HCT116 (cell line): ENCODE measurements at regions not wholly inside any gene's neighbourhood (a gene's known extent, or its start where the extent isn't known, plus 50 kb on each side); places are given as distances from the start of the nearest gene placed in this dataset.

Source experiments
- ATAC-seq: fragments of 200-7000 bp; cut with Tn5 transposase; 2 replicates; pipeline ENCODE4 v1.9.1; 2020; ENCODE audit warnings: mild to moderate bottlenecking, moderate library complexity
- BruUV-seq: library from RNA; stranded (reverse); fragments of 400-500 nt; replicated peaks from 2 replicates; lab custom pipeline; 2021; lab: Mats Ljungman, UMichigan
- CTCF ChIA-PET: fragments of 300-600 bp; sonication (Branson Sonifier 250); formaldehyde crosslinking; loops from one replicate; lab custom pipeline; 2021; ENCODE audit warnings: antibody characterized with exemption; lab: Charles Lee
- POLR2A ChIA-PET: fragments of 300-600, 350-600 bp; sonication (Branson Sonifier 250); formaldehyde crosslinking; loops from one replicate; lab custom pipeline; 2021; ENCODE audit warnings: antibody characterized with exemption; lab: Charles Lee
- RAD21 ChIA-PET, 2 experiments: fragments of 300-600 bp; sonication (Branson Sonifier 250); formaldehyde crosslinking; loops; one replicate each; lab custom pipeline; 2023; ENCODE audit warnings: low total read pairs in 2 of 2; ENCODE audit not compliant: uncharacterized antibody in 2 of 2, unreplicated experiment in 2 of 2, low non-redundant PET in 1 of 2; lab: Charles Lee
- DNase-seq: peaks from one replicate; pipeline ENCODE4 v3.0.0-alpha.2; 2010; ENCODE audit warnings: low read depth, low spot score
- H2AFZ ChIP-seq: fragments of 200-600 bp; shearing (Covaris generic), sonication (generic); 2 replicates; pipeline ENCODE4 v1.6.1; 2017; ENCODE audit warnings: low read depth, mixed run types, mixed read lengths, antibody characterized with exemption, low read length; ENCODE audit not compliant: poor library complexity, severe bottlenecking
- H3K27ac ChIP-seq: 2 replicates; pipeline ENCODE4 v1.5.1; 2012; ENCODE audit warnings: low read depth, low read length
- H3K27me3 ChIP-seq: fragments of 200-600 bp; sonication (generic); 2 replicates; pipeline ENCODE4 v1.6.1; 2016; ENCODE audit warnings: mixed run types, low read length, mixed read lengths; ENCODE audit not compliant: insufficient read depth
- H3K36me3 ChIP-seq, 2 experiments: fragments of 200-500 bp in 1 of 2; fragments of 200-600 bp in 1 of 2; sonication (Bioruptor generic) in 1 of 2; sonication (generic) in 1 of 2; 2 replicates each; pipeline versions ENCODE4 v1.5.1 to v1.6.1; 2014 to 2016; ENCODE audit warnings: low read length in 2 of 2, inconsistent platforms in 1 of 2, mixed read lengths in 1 of 2, mixed run types in 1 of 2; ENCODE audit not compliant: insufficient read depth in 2 of 2, control insufficient read depth in 1 of 2
- H3K4me1 ChIP-seq, 2 experiments: fragments of 200-600 bp in 1 of 2; sonication (generic) in 1 of 2; 2 replicates each; pipeline versions ENCODE4 v1.5.1 to v1.6.1; 2012 to 2017; ENCODE audit warnings: low read length in 2 of 2, inconsistent platforms in 1 of 2, mild to moderate bottlenecking in 1 of 2, mixed read lengths in 1 of 2, mixed run types in 1 of 2, moderate library complexity in 1 of 2; ENCODE audit not compliant: insufficient read depth in 2 of 2, control insufficient read depth in 1 of 2
- H3K4me2 ChIP-seq: fragments of 200-600 bp; sonication (generic); 2 replicates; pipeline ENCODE4 v1.6.1; 2017; ENCODE audit warnings: mixed run types, low read length, mixed read lengths
- H3K4me3 ChIP-seq, 2 experiments: fragments of 200-600 bp in 1 of 2; sonication (generic) in 1 of 2; replicated peaks in 1 of 2; 2 replicates each; pipeline ENCODE4 v1.5.1; 2011 to 2016; ENCODE audit warnings: low read length in 2 of 2, control low read depth in 1 of 2, low read depth in 1 of 2, mild to moderate bottlenecking in 1 of 2, mixed read lengths in 1 of 2, mixed run types in 1 of 2
- H3K79me2 ChIP-seq: fragments of 200-600 bp; sonication (generic); 2 replicates; pipeline ENCODE4 v1.6.1; 2017; ENCODE audit warnings: mild to moderate bottlenecking, mixed run types, low read length, moderate library complexity, mixed read lengths; ENCODE audit not compliant: insufficient read depth
- H3K9ac ChIP-seq: fragments of 200-600 bp; sonication (generic); 2 replicates; pipeline ENCODE4 v1.6.1; 2016; ENCODE audit warnings: low read length, mixed read lengths
- H3K9me2 ChIP-seq: fragments of 200-600 bp; sonication (generic), shearing (Covaris generic); 2 replicates; pipeline ENCODE4 v1.6.1; 2017; ENCODE audit warnings: mixed run types, mild to moderate bottlenecking, moderate library complexity; ENCODE audit not compliant: insufficient read depth
- H3K9me3 ChIP-seq, 2 experiments: fragments of 200-500 bp in 1 of 2; fragments of 200-600 bp in 1 of 2; sonication (Bioruptor generic) in 1 of 2; sonication (generic) in 1 of 2; 2 replicates each; pipeline ENCODE4 v1.6.1; 2014 to 2017; ENCODE audit warnings: low read length in 2 of 2, mixed read lengths in 2 of 2, inconsistent platforms in 1 of 2, low read depth in 1 of 2, mild to moderate bottlenecking in 1 of 2, mixed run types in 1 of 2, moderate library complexity in 1 of 2; ENCODE audit not compliant: control insufficient read depth in 1 of 2, insufficient read depth in 1 of 2
- H4K20me1 ChIP-seq: fragments of 200-600 bp; sonication (generic), shearing (Covaris generic); 2 replicates; pipeline ENCODE4 v1.6.1; 2017; ENCODE audit warnings: mixed run types, mild to moderate bottlenecking, moderate library complexity; ENCODE audit not compliant: insufficient read depth
- ATF3 ChIP-seq: IDR thresholded peaks from 2 replicates; pipeline ENCODE4 v1.6.1; 2012
- CBX3 ChIP-seq: IDR thresholded peaks from 2 replicates; pipeline ENCODE4 v1.6.1; 2012; ENCODE audit warnings: low read depth
- CEBPB ChIP-seq: IDR thresholded peaks from 2 replicates; pipeline ENCODE4 v1.6.1; 2012; ENCODE audit warnings: low read depth
- CTCF ChIP-seq, 3 experiments: fragments of 200-600 bp in 1 of 3; sonication (generic) in 1 of 3; IDR thresholded peaks in 2 of 3; conservative IDR thresholded peaks in 1 of 3; 2 replicates each; pipeline ENCODE4 v1.5.1; 2012 to 2017; ENCODE audit warnings: low read depth in 2 of 3, low read length in 2 of 3, antibody characterized with exemption in 1 of 3, borderline replicate concordance in 1 of 3, control low read depth in 1 of 3, mild to moderate bottlenecking in 1 of 3, mixed read lengths in 1 of 3, mixed run types in 1 of 3, moderate library complexity in 1 of 3; ENCODE audit not compliant: insufficient read depth in 1 of 3
- MAX ChIP-seq: IDR thresholded peaks from 2 replicates; pipeline ENCODE4 v1.6.1; 2012
- RAD21 ChIP-seq: IDR thresholded peaks from 2 replicates; pipeline ENCODE4 v1.6.1; 2012; ENCODE audit warnings: low read depth, mild to moderate bottlenecking
- REST ChIP-seq: IDR thresholded peaks from 2 replicates; pipeline ENCODE4 v1.6.1; 2012; ENCODE audit warnings: low read depth
- intact Hi-C: fragments of 100-400 bp; cut with micrococcal nuclease; formaldehyde crosslinking; loops from 2 replicates; pipeline ENCODE4 v1.10.0; 2022

GRCh38 chr1:22231068-22231593 is 88.2 kb upstream of the WNT4 start:
- no peak for DNase-seq
- H3K9me2 ChIP-seq, result no peaks in the 10 kb centered on the region
- RAD21 ChIA-PET, result no interaction called here
- no peak overlapping the region for H3K27ac ChIP-seq
- no peak overlapping the region for H2AFZ ChIP-seq
- H3K4me1 ChIP-seq, result peaks cover 0 to 14% of the 10 kb centered on the region in 2 experiments; a peak in 1 of 4 replicates
- H3K9ac ChIP-seq, result no peak overlapping the region
- no peaks in the 10 kb centered on the region for H3K9me3 ChIP-seq
- CTCF ChIA-PET, result no interaction called here
- no peak overlapping the region for H3K4me3 ChIP-seq
- 0 out of 2 replicates have a peak, but pooled peaks cover 3% of the 10 kb centered on the region for H3K27me3 ChIP-seq
- intact Hi-C loops, result no loop called here
- H4K20me1 ChIP-seq, result no peaks in the 10 kb centered on the region
- no peaks in the 10 kb centered on the region for H3K36me3 ChIP-seq
- no peak for TF ChIP-seq MAX
- TF ChIP-seq, all 23 proteins: peak for 0
- POLR2A ChIA-PET, result no interaction called here
- ATAC-seq, result no peak
- no peaks in the 10 kb centered on the region for H3K79me2 ChIP-seq
- H3K4me2 ChIP-seq, result no peak overlapping the region
- BruUV-seq, result no TSS peak

DNA sequence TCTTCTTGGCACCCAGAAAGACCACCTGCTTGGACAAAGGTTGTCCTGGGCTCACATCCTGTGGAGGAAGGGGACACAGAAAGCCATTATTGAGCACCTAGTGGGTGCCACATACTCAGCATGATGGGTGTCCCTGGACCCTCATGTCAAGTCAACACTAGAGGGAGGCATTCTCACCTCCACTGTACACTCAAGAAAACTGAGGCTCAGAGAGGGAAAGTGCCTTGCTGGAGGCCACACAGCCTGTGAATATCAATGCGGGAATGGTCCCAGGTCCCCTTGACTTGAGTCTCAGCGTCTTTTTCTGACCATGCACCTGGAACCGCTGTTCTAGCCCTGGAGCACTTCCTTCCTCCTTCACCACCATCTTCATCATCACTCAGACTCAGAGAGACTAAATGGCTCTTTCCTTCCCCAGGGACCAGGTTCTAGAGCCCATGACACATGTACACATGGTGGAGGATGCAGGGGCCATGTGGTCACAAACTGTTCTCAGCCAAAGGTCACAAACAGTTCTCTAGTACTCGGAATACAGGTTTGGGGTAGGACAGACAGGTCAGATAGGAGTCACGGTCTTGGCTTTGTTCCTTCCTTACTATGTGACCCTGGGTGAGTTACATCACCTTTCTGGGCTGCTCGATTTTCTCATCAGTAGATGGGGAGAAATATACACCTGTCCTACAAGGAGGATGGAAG is 89.2 kb upstream of the WNT4 start:
- ATAC-seq, result peak; percentile 58
- no peaks in the 10 kb centered on the region for H3K36me3 ChIP-seq
- intact Hi-C loops, result no loop called here

More for the DNA sequence above, 89.2 kb upstream of the WNT4 start:
- H3K27me3 ChIP-seq, result 0 out of 2 replicates have a peak, but pooled peaks cover 3% of the 10 kb centered on the region
- BruUV-seq, result no TSS peak
- ChIA-PET POLR2A (no interaction called here), RAD21 (no interaction called here), CTCF (interaction anchor here (1.4 kb wide), 1 partner anchor 184 kb away, joined by 3 read pairs; no protein-coding TSS in a partner anchor)
- H2AFZ ChIP-seq, result no peak overlapping the region
- peaks cover 0 to 14% of the 10 kb centered on the region in 2 experiments; a peak in 1 of 4 replicates for H3K4me1 ChIP-seq
- no peaks in the 10 kb centered on the region for H3K9me3 ChIP-seq
- no peak overlapping the region for H3K9ac ChIP-seq
- no peak overlapping the region for H3K4me2 ChIP-seq
- H4K20me1 ChIP-seq, result no peaks in the 10 kb centered on the region
- TF ChIP-seq RAD21 (peak; percentile 30; the same call in 1 of the 2 replicates), CEBPB (no peak), ATF3 (no peak), CBX3 (no peak), CTCF (IDR thresholded peaks at IDR 0.05 in 2 of 3, conservative IDR thresholded peaks at IDR 0.05 in 1 of 3; ENCODE audit: borderline replicate concordance in 1 of 3, insufficient read depth in 1 of 3, low read depth in 2 of 3, low read length in 2 of 3) (peak; percentile 4 to 40 (median 22); a peak in 3 of 6 replicates), REST (no peak)
- DNase-seq, result no peak
- H3K4me3 ChIP-seq, result no peak overlapping the region
- H3K9me2 ChIP-seq, result no peaks in the 10 kb centered on the region
- H3K79me2 ChIP-seq, result no peaks in the 10 kb centered on the region
- H3K27ac ChIP-seq, result no peak overlapping the region
